SK-N-SH (cell line): ENCODE measurements at regions not wholly inside any gene's neighbourhood (a gene's known extent, or its start where the extent isn't known, plus 50 kb on each side); places are given as distances from the start of the nearest gene placed in this dataset.

Experiments
- EP300 ChIP-seq, 2 experiments: IDR thresholded peaks; 2 replicates each; pipeline versions ENCODE4 v1.4.0 to v1.6.1; 2012; ENCODE audit warnings: borderline replicate concordance in 1 of 2, low read depth in 1 of 2, low read length in 1 of 2
- FOXM1 ChIP-seq: IDR thresholded peaks from 2 replicates; pipeline ENCODE4 v1.4.0; 2012; ENCODE audit warnings: low read depth, mild to moderate bottlenecking
- POLR2AphosphoS5 ChIP-seq: IDR thresholded peaks from 2 replicates; pipeline ENCODE4 v1.6.1; 2012; ENCODE audit warnings: low read depth, low read length
- REST ChIP-seq: IDR thresholded peaks from 2 replicates; pipeline ENCODE4 v1.6.1; 2012; ENCODE audit warnings: mild to moderate bottlenecking, low read depth, low read length, moderate library complexity

- TF ChIP-seq REST (no peak), EP300 (IDR thresholded peaks at IDR 0.05; ENCODE audit: borderline replicate concordance in 1 of 2, low read depth in 1 of 2, low read length in 1 of 2) (no peak), FOXM1 (no peak), POLR2AphosphoS5 (no peak)
Observed at GRCh38 chr5:158124606-158125316, 265.8 kb upstream of the CLINT1 start.
